NCI-H510A (cell line): ENCODE measurements at regions not wholly inside any gene's neighbourhood (a gene's known extent, or its start where the extent isn't known, plus 50 kb on each side); places are given as distances from the start of the nearest gene placed in this dataset.

Experiments used
- DNase-seq: peaks from one replicate; lab custom pipeline; 2025; lab: John Stamatoyannopoulos, UW

- no peak for DNase-seq
Measured at GRCh38 chr6:51411496-51412125, 592.9 kb downstream of the TFAP2B start.

GRCh38 chr6:51414361-51414760, 595.7 kb downstream of the TFAP2B start:
- DNase-seq = no peak

GRCh38 chr6:51415501-51415900, 596.8 kb downstream of the TFAP2B start:
- DNase-seq = no peak

DNA sequence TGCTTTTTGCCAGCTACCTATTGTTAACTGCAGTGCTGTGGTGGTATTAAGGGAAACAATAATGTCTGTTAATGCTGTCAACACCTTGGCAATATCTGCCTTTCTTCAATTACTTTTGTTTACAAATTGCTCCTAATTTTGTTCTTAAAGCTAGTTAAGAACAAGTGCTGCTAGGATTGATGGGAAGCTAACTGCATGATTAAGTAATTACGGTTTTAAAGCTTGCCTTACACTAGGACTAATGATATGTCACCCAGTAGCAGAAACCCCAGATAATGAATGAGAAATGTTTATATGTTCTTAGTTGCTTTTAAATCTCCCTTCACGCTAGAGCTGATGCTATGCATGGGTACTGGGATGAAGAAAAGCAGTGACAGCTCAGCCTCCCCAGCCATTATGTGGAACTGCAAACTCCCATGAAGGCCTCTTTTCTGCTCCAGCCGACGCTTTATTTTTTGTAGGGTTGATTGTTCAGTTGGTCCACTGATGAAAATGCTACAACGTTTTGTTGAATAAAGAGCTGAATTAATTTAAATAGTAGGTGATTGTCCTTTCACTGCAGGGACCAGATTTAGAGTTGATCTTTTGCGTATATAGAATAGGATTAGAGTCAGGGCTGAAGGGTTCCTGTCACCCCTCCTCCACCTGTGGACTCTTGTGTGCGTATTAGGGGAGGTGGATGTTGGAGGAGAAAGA, 610.5 kb downstream of the TFAP2B start:
- DNase-seq = no peak

GRCh38 chr6:51430589-51430988, 611.9 kb downstream of the TFAP2B start:
- DNase-seq = no peak

DNA sequence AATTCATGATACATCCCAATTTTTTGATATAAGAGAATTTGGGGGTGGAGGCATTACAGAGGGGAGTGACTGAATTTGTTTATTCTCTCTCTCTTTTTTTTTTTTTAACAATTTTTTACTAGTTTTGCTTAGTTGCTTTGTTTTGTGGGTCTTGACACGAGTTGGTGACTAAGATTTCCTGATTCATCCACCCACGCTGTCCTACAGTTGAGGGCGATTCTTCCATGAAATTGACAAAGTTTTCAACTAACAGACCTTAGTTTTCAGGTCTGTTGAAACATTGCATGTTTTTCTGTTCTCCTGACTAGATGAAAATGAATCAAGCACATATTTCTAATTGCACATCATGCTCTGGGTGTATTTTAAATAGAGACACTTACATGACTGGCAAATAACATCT, 613.8 kb downstream of the TFAP2B start:
- no peak for DNase-seq

DNA sequence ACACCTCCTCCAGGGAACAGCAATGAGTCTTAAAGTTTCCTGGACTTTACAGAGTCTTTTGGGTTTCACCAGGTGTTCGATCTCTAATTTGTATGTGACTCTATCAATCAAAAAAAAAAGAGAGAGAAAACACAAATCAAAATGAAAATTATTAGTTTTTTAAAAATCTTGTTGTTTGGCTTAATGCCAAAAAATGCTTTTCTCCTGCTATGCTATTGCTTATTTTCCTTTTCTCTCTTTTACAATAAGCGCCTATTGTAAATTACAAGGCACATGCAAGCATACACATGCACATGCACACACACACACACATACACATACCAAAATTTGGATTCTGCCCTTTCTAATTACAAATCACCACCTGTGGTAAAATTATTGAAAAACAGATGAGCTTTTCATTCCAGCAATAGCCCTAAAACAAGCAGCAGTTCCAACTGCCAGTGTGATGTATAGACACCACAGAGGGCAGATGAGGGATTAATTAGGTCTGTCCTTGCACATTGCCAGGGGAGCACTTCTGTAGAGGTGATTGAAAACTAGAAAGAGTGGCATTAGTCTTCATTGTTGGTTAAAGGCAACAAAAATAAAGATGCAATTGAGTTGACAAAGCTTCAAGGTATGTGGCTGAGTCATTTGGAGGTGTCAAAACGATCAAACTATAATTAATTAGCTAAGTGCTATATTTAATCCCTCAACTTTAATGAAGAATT, 631.7 kb downstream of the TFAP2B start:
- DNase-seq = no peak

GRCh38 chr6:51450958-51451357, 632.3 kb downstream of the TFAP2B start:
- no peak for DNase-seq

GRCh38 chr6:51456282-51456681, 631.1 kb downstream of the PKHD1 start:
- DNase-seq = no peak

DNA sequence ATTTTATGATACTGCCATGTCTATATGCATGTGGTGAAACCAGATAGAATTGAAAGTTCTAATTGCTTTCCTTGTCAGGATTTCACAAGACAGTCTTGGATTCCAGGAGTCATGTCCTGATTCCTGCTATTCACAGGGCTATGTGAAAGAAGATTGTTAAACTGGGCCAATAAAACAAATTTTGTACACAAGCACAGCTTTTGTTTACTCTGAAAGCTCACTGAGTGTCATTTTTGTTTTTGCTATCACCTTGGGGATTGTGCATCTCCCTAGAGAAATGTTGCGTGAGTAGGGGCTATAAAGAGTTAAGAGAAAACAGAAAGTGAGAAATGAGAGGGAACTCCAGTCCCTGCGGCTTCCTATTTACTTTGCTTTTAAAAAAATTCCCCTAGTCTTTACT, 627.5 kb downstream of the PKHD1 start:
- no peak for DNase-seq

DNA sequence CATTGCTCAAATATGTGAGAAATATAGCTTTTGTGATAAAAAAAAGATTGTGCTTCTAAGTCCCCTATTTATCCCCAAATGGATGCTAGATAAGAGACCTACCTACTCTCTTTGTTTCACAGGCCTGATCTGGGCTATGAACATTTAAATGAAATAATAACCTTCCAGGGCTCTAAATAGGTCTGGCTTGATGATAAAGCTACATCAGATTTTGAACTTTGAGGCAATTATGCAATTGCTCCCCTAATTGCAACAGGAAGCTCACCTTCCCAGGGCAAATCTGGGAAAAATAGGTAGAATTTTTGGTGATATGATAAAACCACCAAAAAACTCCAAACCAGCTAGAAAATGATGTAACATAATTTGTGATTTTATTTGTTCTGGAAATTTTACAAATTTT, 624.5 kb downstream of the PKHD1 start:
- DNase-seq = no peak

GRCh38 chr6:51463321-51463720, 624.1 kb downstream of the PKHD1 start:
- DNase-seq = no peak

DNA sequence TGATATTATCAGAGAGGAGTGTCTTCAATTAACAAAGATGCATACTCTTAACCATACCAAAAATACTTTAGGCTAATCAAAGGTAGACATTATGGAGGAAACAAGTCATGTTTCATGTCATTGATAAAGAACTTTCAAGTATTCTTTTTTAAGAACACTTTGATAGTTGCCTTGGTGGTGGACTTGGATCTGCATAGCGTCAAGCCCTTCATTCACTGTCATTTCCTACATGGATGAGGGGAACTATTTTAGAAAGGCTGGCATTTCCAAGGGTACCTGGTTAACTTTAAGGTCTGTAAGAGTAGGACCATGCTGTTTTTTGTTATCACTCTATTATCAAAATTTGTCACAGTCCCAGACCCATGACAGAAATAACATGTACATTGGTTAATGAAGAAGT, 622.5 kb downstream of the PKHD1 start:
- no peak for DNase-seq

DNA sequence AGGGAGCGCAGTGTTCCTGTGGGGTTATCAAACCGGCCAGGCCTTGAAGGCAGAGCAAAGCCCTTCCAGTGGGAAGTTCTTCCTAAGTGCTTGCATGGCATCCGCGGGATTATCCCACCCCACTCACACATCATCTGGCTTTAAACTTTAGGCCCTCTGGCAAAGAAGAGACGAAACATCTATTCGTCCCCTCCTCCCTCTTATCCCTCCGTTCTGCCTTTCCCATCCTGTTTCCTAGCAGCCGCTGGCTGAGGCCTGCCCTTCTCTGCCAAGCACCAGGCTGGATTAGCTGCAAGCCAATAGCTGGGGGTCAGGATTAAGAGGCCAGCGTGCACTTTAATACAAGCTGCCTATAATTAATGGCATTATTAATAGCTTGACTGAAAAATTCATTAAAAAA, 621.0 kb downstream of the PKHD1 start:
- DNase-seq = no peak

DNA sequence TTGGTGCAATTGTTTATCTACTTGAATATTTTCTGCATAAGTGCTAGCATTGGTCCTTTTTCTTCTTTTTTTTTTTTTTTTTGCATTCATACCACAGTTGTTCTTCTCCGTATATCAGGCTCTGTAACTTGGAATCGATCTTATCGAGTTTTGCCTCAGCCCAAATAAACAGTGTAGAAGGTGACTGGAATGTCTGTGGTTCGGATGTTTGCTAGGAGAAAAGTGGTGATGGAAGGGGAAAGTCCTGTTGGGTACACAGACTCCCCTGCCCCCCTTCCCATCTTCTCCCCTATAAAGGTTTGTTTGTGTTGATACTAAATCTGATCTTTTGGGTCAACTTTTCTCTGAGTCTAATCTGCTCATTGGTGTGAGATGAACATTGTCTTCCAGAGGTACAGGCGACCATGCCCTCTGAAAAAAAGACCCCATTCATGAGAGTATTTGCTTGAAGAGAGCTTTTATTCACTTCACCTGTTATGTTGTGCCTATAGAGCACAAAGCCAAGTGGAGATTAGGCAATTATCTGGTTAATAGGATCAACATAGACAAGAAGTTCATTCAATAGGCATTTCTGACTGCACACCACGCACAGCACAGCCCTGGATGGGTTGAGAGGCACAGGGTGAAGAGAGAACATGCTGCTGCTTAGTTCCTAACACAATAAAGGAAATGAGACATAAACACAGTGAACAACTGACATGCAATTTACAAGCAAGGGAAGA, 620.0 kb downstream of the PKHD1 start:
- no peak for DNase-seq

GRCh38 chr6:51468704-51469103, 618.7 kb downstream of the PKHD1 start:
- DNase-seq = peak; percentile 37

- DNase-seq = no peak
Measured at GRCh38 chr6:51472745-51473487, 614.5 kb downstream of the PKHD1 start.

- no peak for DNase-seq
Measured at GRCh38 chr6:51474022-51474975, 613.1 kb downstream of the PKHD1 start.

GRCh38 chr6:51477711-51478311, 609.6 kb downstream of the PKHD1 start:
- no peak for DNase-seq

- no peak for DNase-seq
Measured at GRCh38 chr6:51479296-51479695, 608.1 kb downstream of the PKHD1 start.
